ENCODE measurements at regions not wholly inside any gene's neighbourhood (a gene's known extent, or its start where the extent isn't known, plus 50 kb on each side); places are given as distances from the start of the nearest gene placed in this dataset.

- no peak overlapping the region for H3K27ac ChIP-seq
- no peaks in the 10 kb centered on the region for H3K4me1 ChIP-seq
- no peaks in the 10 kb centered on the region for H3K27me3 ChIP-seq (replicated peaks in 1 of 7)
- intact Hi-C loops (cut with DNase I; ENCODE audit: low total_unique reads), result no loop called here
- no peaks in the 10 kb centered on the region for H3K36me3 ChIP-seq
- H3K4me3 ChIP-seq, result no peak overlapping the region
- no peak for DNase-seq
- H3K9me3 ChIP-seq, result peaks cover 0 to 17% (median 3%) of the 10 kb centered on the region in 8 donors
- 87 to 98% (median 93%) methylated on average over 2 of the region's 2 CpGs for WGBS, 5 donors
- no peak for TF ChIP-seq POLR2A (IDR thresholded peaks at IDR 0.05)
- no peak for TF ChIP-seq POLR2AphosphoS5 (IDR thresholded peaks at IDR 0.05)
- TF ChIP-seq CTCF (IDR thresholded peaks at IDR 0.05 in 8 of 11, conservative IDR thresholded peaks at IDR 0.05 in 3 of 11), result no peak
These were observed 223.6 kb downstream of the PCDH10 start for GRCh38 chr4:133372699-133373098.

- H3K4me3 ChIP-seq, result no peak overlapping the region
- no peak for DNase-seq
- no peaks in the 10 kb centered on the region for H3K36me3 ChIP-seq
These were observed 206.5 kb downstream of the PCDH10 start for GRCh38 chr4:133355633-133356032.

GRCh38 chr4:133347409-133347808 is 198.3 kb downstream of the PCDH10 start:
- TF ChIP-seq POLR2A (IDR thresholded peaks at IDR 0.05) (no peak), POLR2AphosphoS5 (IDR thresholded peaks at IDR 0.05) (no peak), CTCF (IDR thresholded peaks at IDR 0.05 in 8 of 11, conservative IDR thresholded peaks at IDR 0.05 in 3 of 11) (no peak)
- Histone ChIP-seq H3K27ac (no peak overlapping the region), H3K27me3 (replicated peaks in 1 of 7) (no peaks in the 10 kb centered on the region), H3K9me3 (peaks cover 0 to 21% (median 15%) of the 10 kb centered on the region in 8 donors), H3K4me3 (no peak overlapping the region), H3K4me1 (no peaks in the 10 kb centered on the region), H3K36me3 (no peaks in the 10 kb centered on the region)
- intact Hi-C loops (cut with DNase I; ENCODE audit: low total_unique reads), result no loop called here
- WGBS, 5 donors, result 44 to 76% (median 58%) methylated on average over 1 of the region's 1 CpG
- no peak for DNase-seq

More at GRCh38 chr4:133355633-133356032, 206.5 kb downstream of the PCDH10 start:
- WGBS, 5 donors, result 74 to 84% (median 80%) methylated on average over 3 of the region's 3 CpGs
- intact Hi-C loops (cut with DNase I; ENCODE audit: low total_unique reads), result no loop called here
- TF ChIP-seq POLR2AphosphoS5 (IDR thresholded peaks at IDR 0.05) (no peak), POLR2A (IDR thresholded peaks at IDR 0.05) (no peak), CTCF (IDR thresholded peaks at IDR 0.05 in 8 of 11, conservative IDR thresholded peaks at IDR 0.05 in 3 of 11) (no peak)
- no peaks in the 10 kb centered on the region for H3K4me1 ChIP-seq
- H3K27ac ChIP-seq, result no peak overlapping the region
- H3K9me3 ChIP-seq, result no peaks in the 10 kb centered on the region
- H3K27me3 ChIP-seq (replicated peaks in 1 of 7), result no peaks in the 10 kb centered on the region

- no peak for DNase-seq
- H3K27me3 ChIP-seq (replicated peaks in 1 of 7), result no peaks in the 10 kb centered on the region
- peaks cover 0 to 6% (median 0%) of the 10 kb centered on the region in 8 donors for H3K9me3 ChIP-seq
- WGBS, 5 donors, result 62 to 79% (median 74%) methylated on average over 1 of the region's 1 CpG
- H3K27ac ChIP-seq, result no peak overlapping the region
- H3K4me1 ChIP-seq, result no peaks in the 10 kb centered on the region
- intact Hi-C loops (cut with DNase I; ENCODE audit: low total_unique reads), result no loop called here
- H3K36me3 ChIP-seq, result no peaks in the 10 kb centered on the region
- no peak for TF ChIP-seq POLR2A (IDR thresholded peaks at IDR 0.05)
- no peak for TF ChIP-seq POLR2AphosphoS5 (IDR thresholded peaks at IDR 0.05)
- TF ChIP-seq CTCF (IDR thresholded peaks at IDR 0.05 in 8 of 11, conservative IDR thresholded peaks at IDR 0.05 in 3 of 11), result no peak
- H3K4me3 ChIP-seq, result no peak overlapping the region
These were observed 175.4 kb downstream of the PCDH10 start for GRCh38 chr4:133324491-133324890.
